Liver (tissue), 8 donors: ENCODE measurements at regions not wholly inside any gene's neighbourhood (a gene's known extent, or its start where the extent isn't known, plus 50 kb on each side); places are given as distances from the start of the nearest gene placed in this dataset.

Experiments
- DNase-seq: peaks from one replicate; pipeline ENCODE4 v3.0.0-alpha.2; 2017; ENCODE audit warnings: low spot score
- H3K27ac ChIP-seq, 2 donors: one replicate each; pipeline ENCODE4 v1.7.0; 2013; ENCODE audit warnings: inconsistent platforms in 2 of 2, low read length in 2 of 2, control low read depth in 1 of 2, low read depth in 1 of 2, mild to moderate bottlenecking in 1 of 2
- H3K27me3 ChIP-seq, 4 donors: one replicate each; pipeline versions ENCODE4 v1.6.1 to v1.7.0; 2013; ENCODE audit warnings: low read length in 3 of 4, inconsistent platforms in 1 of 4, mild to moderate bottlenecking in 1 of 4, moderate library complexity in 1 of 4; ENCODE audit not compliant: control insufficient read depth in 4 of 4, insufficient read depth in 4 of 4
- H3K36me3 ChIP-seq, 4 donors: one replicate each; pipeline versions ENCODE4 v1.6.1 to v1.7.0; 2013; ENCODE audit warnings: low read length in 3 of 4, mild to moderate bottlenecking in 3 of 4, low read depth in 1 of 4, moderate library complexity in 1 of 4; ENCODE audit not compliant: control insufficient read depth in 4 of 4, insufficient read depth in 3 of 4
- H3K4me1 ChIP-seq, 4 donors: one replicate each; pipeline versions ENCODE4 v1.6.1 to v1.7.0; 2013; ENCODE audit warnings: low read length in 3 of 4, mild to moderate bottlenecking in 3 of 4, moderate library complexity in 1 of 4; ENCODE audit not compliant: control insufficient read depth in 4 of 4, insufficient read depth in 4 of 4
- H3K4me3 ChIP-seq, 3 donors: one replicate each; pipeline versions ENCODE4 v1.6.1 to v1.7.0; 2013; ENCODE audit warnings: low read length in 3 of 3, control low read depth in 1 of 3, low read depth in 1 of 3, mild to moderate bottlenecking in 1 of 3
- H3K9ac ChIP-seq, 2 donors: one replicate each; pipeline ENCODE4 v1.7.0; 2013; ENCODE audit warnings: low read length in 2 of 2, mild to moderate bottlenecking in 2 of 2, moderate library complexity in 2 of 2, control low read depth in 1 of 2, low read depth in 1 of 2
- H3K9me3 ChIP-seq, 4 donors: one replicate each; pipeline versions ENCODE4 v1.6.1 to v1.7.0; 2013; ENCODE audit warnings: low read length in 3 of 4; ENCODE audit not compliant: control insufficient read depth in 4 of 4
- ATF3 ChIP-seq: IDR thresholded peaks from 2 replicates; pipeline ENCODE4 v1.6.1; 2016; ENCODE audit warnings: antibody characterized with exemption
- CTCF ChIP-seq: fragments of 150-350 bp; IDR thresholded peaks from 2 replicates; pipeline ENCODE4 v1.5.1; 2017; ENCODE audit warnings: improper control_type of control experiment, low read depth, low read length; ENCODE audit not compliant: missing input control
- FOXA1 ChIP-seq: IDR thresholded peaks from 2 replicates; pipeline ENCODE4 v1.6.1; 2016; ENCODE audit warnings: antibody characterized with exemption
- FOXA2 ChIP-seq: IDR thresholded peaks from 2 replicates; pipeline ENCODE4 v1.6.1; 2016; ENCODE audit warnings: antibody characterized with exemption
- GABPA ChIP-seq, 2 donors: IDR thresholded peaks in 1 of 2; conservative IDR thresholded peaks in 1 of 2; 2 replicates each; pipeline ENCODE4 v1.6.1; 2016; ENCODE audit warnings: antibody characterized with exemption in 2 of 2, mild to moderate bottlenecking in 1 of 2, moderate library complexity in 1 of 2
- HNF4A ChIP-seq, 2 donors: conservative IDR thresholded peaks; 2 replicates each; pipeline ENCODE4 v1.6.1; 2016; ENCODE audit warnings: antibody characterized with exemption in 2 of 2, mild to moderate bottlenecking in 2 of 2
- HNF4G ChIP-seq: IDR thresholded peaks from 2 replicates; pipeline ENCODE4 v1.6.1; 2016; ENCODE audit warnings: antibody characterized with exemption
- JUND ChIP-seq, 2 donors: IDR thresholded peaks; 2 replicates each; pipeline ENCODE4 v1.6.1; 2016; ENCODE audit warnings: antibody characterized with exemption in 2 of 2
- NR2F2 ChIP-seq: IDR thresholded peaks from 2 replicates; pipeline ENCODE4 v1.6.1; 2016; ENCODE audit warnings: antibody characterized with exemption
- RAD21 ChIP-seq, 2 donors: IDR thresholded peaks; 2 replicates each; pipeline ENCODE4 v1.6.1; 2016; ENCODE audit warnings: antibody characterized with exemption in 2 of 2, mild to moderate bottlenecking in 2 of 2
- REST ChIP-seq: IDR thresholded peaks from 2 replicates; pipeline ENCODE4 v1.6.1; 2016; ENCODE audit warnings: antibody characterized with exemption, mild to moderate bottlenecking
- RXRA ChIP-seq, 2 donors: IDR thresholded peaks; 2 replicates each; pipeline ENCODE4 v1.6.1; 2017 to 2018; ENCODE audit warnings: antibody characterized with exemption in 2 of 2, mild to moderate bottlenecking in 1 of 2
- SP1 ChIP-seq: IDR thresholded peaks from 2 replicates; pipeline ENCODE4 v1.6.1; 2018; ENCODE audit warnings: antibody characterized with exemption, mild to moderate bottlenecking
- TAF1 ChIP-seq: conservative IDR thresholded peaks from 2 replicates; pipeline ENCODE4 v1.6.1; 2016; ENCODE audit warnings: antibody characterized with exemption, mild to moderate bottlenecking
- YY1 ChIP-seq: IDR thresholded peaks from 2 replicates; pipeline ENCODE4 v1.6.1; 2016; ENCODE audit warnings: antibody characterized with exemption, mild to moderate bottlenecking
- WGBS: extraction: QIAGEN DNeasy Blood & Tissue Kit; methylation state at CpG from one replicate; pipeline ENCODE4 v1.1.7; 2013; 5-methylcytosine and 5-hydroxymethylcytosine counted together
- TF ChIP-seq, protein P1 (sequence below): IDR thresholded peaks from 2 replicates; pipeline ENCODE4 v1.6.1; 2016; ENCODE audit warnings: antibody characterized with exemption
- donor health status: healthy.
- donor health status: healthy.
- donor health status: healthy.
- donor health status: healthy.
- donor health status: healthy.

DNA sequence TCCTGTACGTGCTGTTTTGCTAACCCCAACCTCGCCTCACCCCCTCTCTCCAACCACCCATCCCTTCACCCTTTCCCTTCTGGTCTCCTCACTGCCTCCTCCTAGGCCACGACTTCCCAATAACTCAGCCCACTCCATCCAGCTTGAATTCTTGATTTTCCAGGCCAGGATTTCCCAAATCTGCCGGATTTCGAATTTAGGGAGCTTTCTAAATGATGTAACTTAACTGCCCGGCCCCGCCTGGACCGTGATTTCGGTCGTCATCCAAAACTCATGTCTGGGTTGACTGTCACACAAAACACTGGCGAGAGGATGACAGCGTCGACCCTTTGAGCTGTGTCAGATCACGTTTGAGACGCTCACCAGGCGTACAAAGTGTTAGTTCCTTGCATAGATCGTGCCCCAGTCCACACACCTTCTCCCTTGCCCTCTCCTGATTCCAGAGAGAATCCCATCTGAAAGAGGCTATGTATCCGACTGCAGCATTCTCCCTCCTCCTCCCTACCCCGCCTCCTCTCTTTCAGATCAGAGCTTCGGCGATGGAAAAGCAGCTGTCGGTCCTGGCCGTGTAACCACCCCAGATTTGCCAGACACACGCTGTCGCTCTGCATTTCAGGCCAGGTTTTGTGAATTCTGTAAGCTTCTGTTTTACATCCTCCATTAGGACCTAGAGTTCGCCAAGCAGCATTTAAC is 168.2 kb downstream of the GPX5 start:
- Histone ChIP-seq H3K9me3 (peaks cover 0 to 7% (median 0%) of the 10 kb centered on the region in 4 donors), H3K4me1 (peaks cover 0 to 3% (median 0%) of the 10 kb centered on the region in 4 donors), H3K27me3 (peaks cover 0 to 16% (median 9%) of the 10 kb centered on the region in 4 donors), H3K9ac (no peak overlapping the region), H3K27ac (no peak overlapping the region), H3K36me3 (no peaks in the 10 kb centered on the region), H3K4me3 (no peak overlapping the region)
- TF ChIP-seq NR2F2 = no peak
- TF ChIP-seq FOXA2 = no peak
- no peak for TF ChIP-seq CTCF
- TF ChIP-seq JUND (IDR thresholded peaks at IDR 0.05) = no peak
- no peak for TF ChIP-seq GABPA (IDR thresholded peaks at IDR 0.05 in 1 of 2, conservative IDR thresholded peaks at IDR 0.05 in 1 of 2)
- no peak for TF ChIP-seq ATF3
- TF ChIP-seq, protein P1, sequence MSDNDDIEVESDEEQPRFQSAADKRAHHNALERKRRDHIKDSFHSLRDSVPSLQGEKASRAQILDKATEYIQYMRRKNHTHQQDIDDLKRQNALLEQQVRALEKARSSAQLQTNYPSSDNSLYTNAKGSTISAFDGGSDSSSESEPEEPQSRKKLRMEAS = no peak
- TF ChIP-seq FOXA1 = no peak
- TF ChIP-seq REST = no peak
- no peak for TF ChIP-seq SP1
- TF ChIP-seq TAF1 = no peak
- no peak for DNase-seq
- WGBS = 20% methylated on average over 26 of the region's 26 CpGs

GRCh38 chr6:28695715-28696114 is 170.0 kb downstream of the GPX5 start:
- WGBS = 30% methylated on average over 11 of the region's 11 CpGs
- H3K27me3 ChIP-seq = peaks cover 0 to 17% (median 10%) of the 10 kb centered on the region in 4 donors
- no peak for TF ChIP-seq FOXA2
- no peak for TF ChIP-seq GABPA (IDR thresholded peaks at IDR 0.05 in 1 of 2, conservative IDR thresholded peaks at IDR 0.05 in 1 of 2)
- TF ChIP-seq SP1 = no peak
- no peak for TF ChIP-seq REST
- TF ChIP-seq CTCF = no peak
- no peak for TF ChIP-seq FOXA1
- TF ChIP-seq RAD21 (IDR thresholded peaks at IDR 0.05) = no peak
- TF ChIP-seq JUND (IDR thresholded peaks at IDR 0.05) = no peak
- no peak for TF ChIP-seq HNF4A (conservative IDR thresholded peaks at IDR 0.05)
- no peak for TF ChIP-seq TAF1
- TF ChIP-seq HNF4G = no peak
- TF ChIP-seq ATF3 = no peak
- no peak for TF ChIP-seq RXRA (IDR thresholded peaks at IDR 0.05)
- no peak for TF ChIP-seq YY1
- TF ChIP-seq, protein P1 = no peak
- TF ChIP-seq NR2F2 = no peak
- H3K9me3 ChIP-seq = peaks cover 0 to 7% (median 0%) of the 10 kb centered on the region in 4 donors
- H3K4me1 ChIP-seq = peaks cover 0 to 3% (median 0%) of the 10 kb centered on the region in 4 donors
- H3K4me3 ChIP-seq = no peak overlapping the region
- no peaks in the 10 kb centered on the region for H3K36me3 ChIP-seq
- H3K27ac ChIP-seq = no peak overlapping the region
- H3K9ac ChIP-seq = no peak overlapping the region
- no peak for DNase-seq
